Right ventricle myocardium superior (tissue), 1 donor: ENCODE measurements at regions not wholly inside any gene's neighbourhood (a gene's known extent, or its start where the extent isn't known, plus 50 kb on each side); places are given as distances from the start of the nearest gene placed in this dataset.

Experiments used
- ATAC-seq: fragments of 200-7000 bp; cut with Tn5 transposase; one replicate; pipeline ENCODE4 v1.9.1; 2020; ENCODE audit warnings: mild to moderate bottlenecking; ENCODE audit not compliant: poor library complexity
- DNase-seq: peaks from one replicate; pipeline ENCODE4 v3.0.0-alpha.2; 2020
- intact Hi-C: fragments of 100-400 bp; cut with DNase I; formaldehyde crosslinking; loops from one replicate; pipeline ENCODE4 v1.11.2; 2022
- donor health status: DM: no; HTN: yes; CAD: no; lungs with severe emphysema.

- ATAC-seq (no peak), DNase-seq (no peak)
- intact Hi-C loops: no loop called here
Measured at GRCh38 chr3:124158168-124158881, 166.4 kb upstream of the ROPN1 start.

GRCh38 chr3:124161448-124161847 is 169.5 kb upstream of the ROPN1 start:
- no peak for ATAC-seq
- DNase-seq: no peak
- intact Hi-C loops: no loop called here

- DNase-seq: no peak
- intact Hi-C loops: no loop called here
- ATAC-seq: no peak
Measured at GRCh38 chr3:124163689-124164088, 171.8 kb upstream of the ROPN1 start.

- intact Hi-C loops: no loop called here
Measured at GRCh38 chr3:124168271-124168670, 176.3 kb upstream of the ROPN1 start.

GRCh38 chr3:124172283-124172682 is 180.4 kb upstream of the ROPN1 start:
- intact Hi-C loops: no loop called here
- no peak for ATAC-seq
- DNase-seq: no peak

More at GRCh38 chr3:124168271-124168670, 176.3 kb upstream of the ROPN1 start:
- DNase-seq: no peak
- ATAC-seq: peak; percentile 15

GRCh38 chr3:124172816-124173215 is 180.9 kb upstream of the ROPN1 start:
- no peak for ATAC-seq
- no peak for DNase-seq
- intact Hi-C loops: no loop called here

- intact Hi-C loops: no loop called here
- DNase-seq (no peak), ATAC-seq (no peak)
Measured at GRCh38 chr3:124174476-124174875, 182.6 kb upstream of the ROPN1 start.

GRCh38 chr3:124174910-124175874 is 183.3 kb upstream of the ROPN1 start:
- DNase-seq (no peak), ATAC-seq (no peak)
- intact Hi-C loops: no loop called here

GRCh38 chr3:124177071-124177470 is 185.1 kb upstream of the ROPN1 start:
- DNase-seq (no peak), ATAC-seq (no peak)
- intact Hi-C loops: no loop called here

GRCh38 chr3:124178531-124178930 is 186.6 kb upstream of the ROPN1 start:
- ATAC-seq: no peak
- intact Hi-C loops: no loop called here
- DNase-seq: no peak

GRCh38 chr3:124200407-124200806 is 208.5 kb upstream of the ROPN1 start:
- intact Hi-C loops: no loop called here
- DNase-seq (no peak), ATAC-seq (no peak)

- DNase-seq (no peak), ATAC-seq (no peak)
- intact Hi-C loops: no loop called here
Measured at GRCh38 chr3:124201226-124201625, 209.3 kb upstream of the ROPN1 start.

- ATAC-seq: peak; percentile 73
- intact Hi-C loops: no loop called here
- DNase-seq: peak; percentile 63
Measured at GRCh38 chr3:124201786-124202185, 209.9 kb upstream of the ROPN1 start.

- peak; percentile 97 for ATAC-seq
- intact Hi-C loops: no loop called here
- peak; percentile 86 for DNase-seq
Measured at GRCh38 chr3:124202754-124203153, 210.8 kb upstream of the ROPN1 start.

- intact Hi-C loops: no loop called here
- ATAC-seq: no peak
- DNase-seq: no peak
Measured at GRCh38 chr3:124203292-124203691, 211.4 kb upstream of the ROPN1 start.

- intact Hi-C loops: no loop called here
- ATAC-seq (no peak), DNase-seq (no peak)
Measured at GRCh38 chr3:124206225-124207055, 214.5 kb upstream of the ROPN1 start.

- intact Hi-C loops: no loop called here
- DNase-seq (no peak), ATAC-seq (no peak)
Measured at GRCh38 chr3:124207077-124207476, 215.2 kb upstream of the ROPN1 start.

- ATAC-seq: no peak
- intact Hi-C loops: no loop called here
- no peak for DNase-seq
Measured at GRCh38 chr3:124207873-124208485, 216.1 kb upstream of the ROPN1 start.

- ATAC-seq (no peak), DNase-seq (no peak)
- intact Hi-C loops: no loop called here
Measured at GRCh38 chr3:124209426-124209825, 217.5 kb upstream of the ROPN1 start.
